T-helper 2 cell treated with Interferon-gamma antibody and Interleukin-4, amounts not matched to agents 5 μg/mL and 100 μg/mL, for 36 hours (primary cell): ENCODE measurements at regions not wholly inside any gene's neighbourhood (a gene's known extent, or its start where the extent isn't known, plus 50 kb on each side); places are given as distances from the start of the nearest gene placed in this dataset.
"Not testable (repeated sequence)": the region's sequence is repeated elsewhere in the genome, so short reads cannot be mapped to it uniquely, and the experiment has no call there.

Experiments used
- DNase-seq: peaks from one replicate; pipeline ENCODE4 v3.0.0; 2021; ENCODE audit warnings: low spot score
- H3K27ac Mint-ChIP-seq: one replicate; pipeline ENCODE4 v1.8.0; 2021; ENCODE audit warnings: mild to moderate bottlenecking, mixed read lengths
- H3K27me3 Mint-ChIP-seq: one replicate; pipeline ENCODE4 v1.8.0; 2021; ENCODE audit warnings: low read depth, mixed read lengths
- H3K36me3 Mint-ChIP-seq: one replicate; pipeline ENCODE4 v1.8.0; 2021; ENCODE audit warnings: low read depth, mixed read lengths
- H3K4me1 Mint-ChIP-seq: one replicate; pipeline ENCODE4 v1.8.0; 2021; ENCODE audit warnings: low read depth, mixed read lengths
- H3K4me3 Mint-ChIP-seq: one replicate; pipeline ENCODE4 v1.8.0; 2022; ENCODE audit warnings: mild to moderate bottlenecking, moderate library complexity, mixed read lengths
- H3K9me3 Mint-ChIP-seq: one replicate; pipeline ENCODE4 v1.8.0; 2021; ENCODE audit warnings: mixed read lengths

- no peak overlapping the region for H3K4me3 Mint-ChIP-seq
- no peak for DNase-seq
- no peaks in the 10 kb centered on the region for H3K36me3 Mint-ChIP-seq
- H3K27ac Mint-ChIP-seq, result no peak overlapping the region
- peaks cover 3% of the 10 kb centered on the region for H3K9me3 Mint-ChIP-seq
- no peaks in the 10 kb centered on the region for H3K27me3 Mint-ChIP-seq
- H3K4me1 Mint-ChIP-seq, result peaks cover 2% of the 10 kb centered on the region
These were observed 118.6 kb upstream of the HAPLN1 start for GRCh38 chr5:83839256-83839655.

GRCh38 chr5:83837265-83837907 lies 116.7 kb upstream of the HAPLN1 start:
- Mint-ChIP-seq H3K9me3 (peaks cover 3% of the 10 kb centered on the region), H3K27me3 (no peaks in the 10 kb centered on the region), H3K4me3 (no peak overlapping the region), H3K4me1 (no peaks in the 10 kb centered on the region), H3K36me3 (no peaks in the 10 kb centered on the region), H3K27ac (no peak overlapping the region)
- no peak for DNase-seq

GRCh38 chr5:83834306-83834705 lies 113.7 kb upstream of the HAPLN1 start:
- no peak for DNase-seq
- Mint-ChIP-seq H3K27me3 (no peaks in the 10 kb centered on the region), H3K4me1 (no peaks in the 10 kb centered on the region), H3K27ac (no peak overlapping the region), H3K9me3 (no peaks in the 10 kb centered on the region), H3K36me3 (no peaks in the 10 kb centered on the region), H3K4me3 (no peak overlapping the region)

GRCh38 chr5:83831834-83832233 lies 111.2 kb upstream of the HAPLN1 start:
- H3K36me3 Mint-ChIP-seq, result no peaks in the 10 kb centered on the region
- H3K27ac Mint-ChIP-seq, result no peak overlapping the region
- no peak for DNase-seq
- no peak overlapping the region for H3K4me3 Mint-ChIP-seq
- H3K4me1 Mint-ChIP-seq, result no peaks in the 10 kb centered on the region
- no peaks in the 10 kb centered on the region for H3K27me3 Mint-ChIP-seq
- H3K9me3 Mint-ChIP-seq, result no peaks in the 10 kb centered on the region

GRCh38 chr5:83827111-83827557 lies 106.5 kb upstream of the HAPLN1 start:
- DNase-seq, result no peak
- Mint-ChIP-seq H3K27me3 (no peaks in the 10 kb centered on the region), H3K4me1 (no peaks in the 10 kb centered on the region), H3K36me3 (no peaks in the 10 kb centered on the region), H3K27ac (no peak overlapping the region), H3K9me3 (no peaks in the 10 kb centered on the region), H3K4me3 (no peak overlapping the region)

- no peaks in the 10 kb centered on the region for H3K27me3 Mint-ChIP-seq
- H3K4me1 Mint-ChIP-seq, result no peaks in the 10 kb centered on the region
- H3K36me3 Mint-ChIP-seq, result no peaks in the 10 kb centered on the region
- no peak for DNase-seq
- no peak overlapping the region for H3K4me3 Mint-ChIP-seq
- no peaks in the 10 kb centered on the region for H3K9me3 Mint-ChIP-seq
- no peak overlapping the region for H3K27ac Mint-ChIP-seq
These were observed 96.9 kb upstream of the HAPLN1 start for GRCh38 chr5:83817591-83817990.

- Mint-ChIP-seq H3K4me1 (no peaks in the 10 kb centered on the region), H3K36me3 (no peaks in the 10 kb centered on the region), H3K4me3 (no peak overlapping the region), H3K9me3 (no peaks in the 10 kb centered on the region), H3K27me3 (no peaks in the 10 kb centered on the region), H3K27ac (no peak overlapping the region)
- DNase-seq, result no peak
These were observed 95.0 kb upstream of the HAPLN1 start for GRCh38 chr5:83815661-83816060.

GRCh38 chr5:83810511-83810910 lies 89.9 kb upstream of the HAPLN1 start:
- DNase-seq, result no peak
- Mint-ChIP-seq H3K4me1 (no peaks in the 10 kb centered on the region), H3K4me3 (no peak overlapping the region), H3K27me3 (no peaks in the 10 kb centered on the region), H3K36me3 (no peaks in the 10 kb centered on the region), H3K27ac (no peak overlapping the region), H3K9me3 (no peaks in the 10 kb centered on the region)

- no peaks in the 10 kb centered on the region for H3K36me3 Mint-ChIP-seq
- H3K4me1 Mint-ChIP-seq, result no peaks in the 10 kb centered on the region
- H3K4me3 Mint-ChIP-seq, result no peak overlapping the region
- no peaks in the 10 kb centered on the region for H3K9me3 Mint-ChIP-seq
- no peak overlapping the region for H3K27ac Mint-ChIP-seq
- no peaks in the 10 kb centered on the region for H3K27me3 Mint-ChIP-seq
- DNase-seq, result no peak
These were observed 82.0 kb upstream of the HAPLN1 start for GRCh38 chr5:83802686-83803085.

GRCh38 chr5:83800201-83800600 lies 79.5 kb upstream of the HAPLN1 start:
- no peaks in the 10 kb centered on the region for H3K9me3 Mint-ChIP-seq
- H3K27me3 Mint-ChIP-seq, result no peaks in the 10 kb centered on the region
- H3K4me1 Mint-ChIP-seq, result no peaks in the 10 kb centered on the region
- H3K36me3 Mint-ChIP-seq, result no peaks in the 10 kb centered on the region
- DNase-seq, result no peak
- no peak overlapping the region for H3K4me3 Mint-ChIP-seq
- no peak overlapping the region for H3K27ac Mint-ChIP-seq

GRCh38 chr5:83799020-83799419 lies 78.4 kb upstream of the HAPLN1 start:
- DNase-seq, H3K4me1 Mint-ChIP-seq, H3K9me3 Mint-ChIP-seq, H3K27ac Mint-ChIP-seq, H3K4me3 Mint-ChIP-seq, H3K27me3 Mint-ChIP-seq, H3K36me3 Mint-ChIP-seq: not testable (repeated sequence)

- no peaks in the 10 kb centered on the region for H3K27me3 Mint-ChIP-seq
- H3K36me3 Mint-ChIP-seq, result no peaks in the 10 kb centered on the region
- no peak overlapping the region for H3K4me3 Mint-ChIP-seq
- no peaks in the 10 kb centered on the region for H3K9me3 Mint-ChIP-seq
- H3K27ac Mint-ChIP-seq, result no peak overlapping the region
- no peaks in the 10 kb centered on the region for H3K4me1 Mint-ChIP-seq
- DNase-seq, result no peak
These were observed 68.7 kb upstream of the HAPLN1 start for GRCh38 chr5:83789371-83789770.

GRCh38 chr5:83787631-83788030 lies 67.0 kb upstream of the HAPLN1 start:
- Mint-ChIP-seq H3K9me3 (no peaks in the 10 kb centered on the region), H3K4me3 (no peak overlapping the region), H3K4me1 (no peaks in the 10 kb centered on the region), H3K36me3 (no peaks in the 10 kb centered on the region), H3K27ac (no peak overlapping the region), H3K27me3 (no peaks in the 10 kb centered on the region)
- no peak for DNase-seq

GRCh38 chr5:83785176-83785668 lies 64.6 kb upstream of the HAPLN1 start:
- no peak for DNase-seq
- no peak overlapping the region for H3K4me3 Mint-ChIP-seq
- no peak overlapping the region for H3K27ac Mint-ChIP-seq
- no peaks in the 10 kb centered on the region for H3K27me3 Mint-ChIP-seq
- no peaks in the 10 kb centered on the region for H3K9me3 Mint-ChIP-seq
- H3K4me1 Mint-ChIP-seq, result no peaks in the 10 kb centered on the region
- H3K36me3 Mint-ChIP-seq, result no peaks in the 10 kb centered on the region

GRCh38 chr5:83780699-83781350 lies 60.2 kb upstream of the HAPLN1 start:
- H3K4me1 Mint-ChIP-seq, result no peaks in the 10 kb centered on the region
- no peaks in the 10 kb centered on the region for H3K36me3 Mint-ChIP-seq
- H3K27me3 Mint-ChIP-seq, result no peaks in the 10 kb centered on the region
- H3K9me3 Mint-ChIP-seq, result no peaks in the 10 kb centered on the region
- H3K27ac Mint-ChIP-seq, result no peak overlapping the region
- DNase-seq, result no peak
- no peak overlapping the region for H3K4me3 Mint-ChIP-seq
